Stimulated activated CD8-positive, alpha-beta memory T cell treated with anti-CD3 and anti-CD28 coated beads, Interleukin-12 subunit alpha, Interleukin-12 subunit beta, amount 100 ng/mL, for 24 hours (primary cell): ENCODE measurements at regions not wholly inside any gene's neighbourhood (a gene's known extent, or its start where the extent isn't known, plus 50 kb on each side); places are given as distances from the start of the nearest gene placed in this dataset.

Experiments
- DNase-seq: peaks from one replicate; pipeline ENCODE4 v3.0.0-alpha.2; 2020; ENCODE audit errors: extremely low read depth

- no peak for DNase-seq
Observed at GRCh38 chr2:153196378-153197058, 282.0 kb downstream of the RPRM start.

GRCh38 chr2:153195342-153195741 lies 283.2 kb downstream of the RPRM start:
- no peak for DNase-seq

DNA sequence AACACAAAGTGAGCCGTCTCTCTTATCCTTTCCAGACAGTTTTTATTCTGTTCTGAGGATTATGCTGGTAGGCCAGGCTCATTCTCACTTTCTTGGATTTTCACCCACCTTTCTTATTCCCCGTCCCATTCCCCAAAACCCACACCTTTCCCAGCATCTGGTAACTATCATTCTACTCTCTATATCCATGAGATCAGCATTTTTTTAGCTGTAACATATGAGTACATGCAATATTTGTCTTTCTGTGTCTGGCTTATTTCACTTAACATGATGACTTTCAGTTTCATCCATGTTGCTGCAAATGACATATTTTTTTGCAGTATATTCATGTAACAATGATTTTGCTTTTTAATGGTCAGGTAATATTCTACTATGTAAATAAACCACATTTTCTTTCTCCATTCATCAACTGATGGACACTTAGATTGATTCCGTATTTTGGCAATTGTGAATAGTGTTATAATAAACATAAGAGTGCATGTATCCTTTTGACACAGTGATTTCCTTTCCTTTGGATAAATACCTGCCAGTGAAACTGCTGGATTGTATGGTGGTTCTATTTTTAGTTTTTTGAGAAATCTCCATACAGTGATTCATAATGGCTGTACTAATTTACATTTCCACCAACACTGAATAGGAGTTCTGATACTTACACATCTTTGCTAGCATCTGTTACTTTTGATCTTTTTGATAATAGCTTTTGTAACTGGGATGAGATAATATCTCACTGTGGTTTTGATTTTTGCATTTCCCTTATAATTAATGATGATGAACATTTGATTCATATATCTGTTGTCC lies 289.3 kb downstream of the RPRM start:
- DNase-seq: no peak

GRCh38 chr2:153179808-153180207 lies 298.8 kb downstream of the RPRM start:
- DNase-seq: no peak

DNA sequence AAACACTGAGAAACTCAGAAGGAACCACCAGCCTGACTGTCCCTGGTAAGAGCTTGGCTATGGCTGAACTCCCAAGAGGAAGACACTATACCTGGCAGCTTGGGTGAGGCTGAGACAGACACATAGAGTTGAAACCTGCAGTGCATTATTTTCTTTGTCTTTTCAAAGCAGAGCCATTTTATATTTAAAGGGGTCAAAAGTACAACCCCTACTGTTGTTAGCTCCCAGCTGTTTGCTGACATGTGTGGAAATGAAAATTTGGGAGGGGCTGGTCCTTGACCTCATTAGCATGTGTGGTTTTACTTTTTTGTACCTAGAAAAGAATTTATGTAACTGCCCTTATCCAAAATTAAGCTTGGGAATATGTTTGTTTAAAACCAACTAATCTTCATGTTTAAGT lies 309.0 kb downstream of the RPRM start:
- DNase-seq: no peak

DNA sequence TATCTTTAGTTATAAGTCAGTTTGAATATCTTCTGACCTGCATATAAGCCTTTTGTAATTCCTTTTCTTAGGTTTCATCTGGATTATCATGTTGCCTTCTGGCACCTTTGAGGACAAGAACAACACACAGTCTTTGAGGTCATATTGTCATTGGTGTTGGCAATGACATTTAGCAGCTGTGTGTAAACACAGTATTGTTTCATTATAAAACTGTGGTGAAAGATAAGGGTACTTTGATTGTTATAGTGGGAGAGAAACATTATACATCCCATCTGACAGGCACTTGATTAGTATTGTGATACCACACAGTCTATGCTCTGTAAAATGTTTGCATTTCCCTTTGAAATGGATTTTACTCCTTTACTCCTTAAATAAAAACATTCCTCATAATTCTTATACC lies 313.5 kb downstream of the RPRM start:
- no peak for DNase-seq

DNA sequence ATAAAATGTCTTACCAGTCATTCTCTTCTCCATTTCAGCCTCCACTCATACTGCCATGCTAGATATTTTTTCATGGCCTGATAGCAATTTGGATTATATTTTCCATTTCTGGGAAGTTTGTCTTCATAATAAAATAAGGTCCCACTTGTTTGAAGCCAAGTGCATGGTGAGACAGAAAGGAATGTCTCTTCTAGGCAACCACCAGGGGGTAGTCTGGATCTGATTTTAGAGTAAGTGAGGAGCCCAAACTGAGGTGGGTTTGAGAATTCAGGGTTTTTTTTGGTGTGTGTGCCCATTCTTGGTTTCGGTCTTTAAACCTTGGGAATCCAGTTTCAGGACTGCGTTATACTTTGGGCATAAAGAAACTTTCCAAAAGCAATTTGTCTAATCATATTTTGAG lies 315.5 kb downstream of the RPRM start:
- no peak for DNase-seq

- DNase-seq: no peak
Observed at GRCh38 chr2:153156743-153157142, 321.8 kb downstream of the RPRM start.

DNA sequence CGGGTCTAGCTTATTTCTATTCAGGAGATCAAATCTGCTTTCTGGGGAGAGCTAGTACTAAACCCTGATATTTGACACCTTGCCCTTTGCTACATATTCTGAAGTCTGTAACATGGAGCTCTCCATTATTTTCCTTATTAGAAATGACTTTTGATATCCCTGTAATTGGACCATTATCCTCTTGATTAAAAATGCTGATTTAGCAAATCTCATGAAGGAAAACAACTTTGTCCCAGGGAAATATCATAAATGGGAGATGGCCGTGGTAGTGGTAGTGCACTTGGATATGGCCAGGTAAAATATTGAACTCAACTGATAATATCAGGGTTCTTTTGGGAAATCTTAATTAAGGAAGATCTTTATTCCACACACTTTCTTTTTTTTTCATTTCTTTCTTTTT lies 326.5 kb downstream of the RPRM start:
- no peak for DNase-seq

DNA sequence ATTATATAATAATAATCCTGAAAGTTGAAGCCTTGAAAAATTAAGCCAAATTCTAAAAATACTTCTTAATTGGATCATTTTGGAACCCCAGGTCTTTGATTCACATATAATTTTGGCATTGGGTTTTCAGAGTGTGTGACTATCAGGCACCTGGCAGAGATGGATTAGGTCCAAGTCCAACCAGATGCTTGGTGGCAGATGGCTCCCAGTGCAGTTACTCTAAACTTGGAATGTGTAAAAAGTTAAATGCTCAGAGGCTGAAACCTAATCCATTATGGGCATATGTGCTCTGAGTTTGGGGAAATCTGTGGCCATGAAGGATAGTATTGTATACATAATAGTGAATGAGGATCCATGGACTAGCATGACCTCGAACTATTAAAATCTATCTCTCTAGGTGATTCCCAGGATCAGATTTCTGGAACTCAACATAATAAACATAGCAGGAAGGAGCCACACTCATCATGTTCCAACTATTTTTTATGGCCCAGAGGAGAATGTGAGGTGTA lies 333.0 kb downstream of the RPRM start:
- DNase-seq: no peak

DNA sequence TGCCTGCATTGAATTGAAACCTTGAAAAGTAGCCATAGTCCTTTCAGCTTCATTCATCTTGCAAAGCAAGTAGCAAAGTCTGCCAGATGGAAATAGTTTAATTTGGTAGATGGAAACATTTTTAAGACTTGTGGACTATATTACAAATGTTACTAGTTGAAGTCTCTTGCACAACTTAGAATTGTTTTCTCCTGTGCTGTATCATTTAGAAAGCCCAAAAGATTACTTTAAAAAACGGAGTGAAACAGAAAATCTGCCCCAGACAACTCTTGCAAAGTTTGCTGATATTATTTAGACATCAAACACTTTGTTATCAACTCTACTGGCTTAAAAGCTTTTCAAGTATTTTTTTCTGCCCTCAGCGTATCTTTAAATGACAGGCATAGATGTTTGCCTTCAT lies 335.0 kb downstream of the RPRM start:
- no peak for DNase-seq

DNA sequence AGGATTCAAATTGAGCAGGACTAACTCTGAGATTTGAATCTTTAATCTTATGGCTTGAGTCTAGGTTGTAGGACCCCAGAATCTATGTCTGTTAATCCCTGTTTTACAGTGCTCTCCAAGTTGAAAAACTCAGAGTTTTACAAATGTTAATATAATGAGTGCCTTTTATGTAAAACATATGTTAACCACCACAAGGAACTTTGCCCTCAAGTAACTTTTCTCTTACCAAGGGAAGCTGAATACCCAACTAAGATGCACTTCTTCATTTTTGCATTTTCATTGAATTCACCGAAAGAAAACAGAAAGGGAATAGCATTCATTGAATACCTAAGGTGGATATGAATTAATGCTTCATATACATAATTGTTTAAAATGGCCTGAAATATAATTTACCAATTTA lies 338.1 kb downstream of the RPRM start:
- DNase-seq: no peak

DNA sequence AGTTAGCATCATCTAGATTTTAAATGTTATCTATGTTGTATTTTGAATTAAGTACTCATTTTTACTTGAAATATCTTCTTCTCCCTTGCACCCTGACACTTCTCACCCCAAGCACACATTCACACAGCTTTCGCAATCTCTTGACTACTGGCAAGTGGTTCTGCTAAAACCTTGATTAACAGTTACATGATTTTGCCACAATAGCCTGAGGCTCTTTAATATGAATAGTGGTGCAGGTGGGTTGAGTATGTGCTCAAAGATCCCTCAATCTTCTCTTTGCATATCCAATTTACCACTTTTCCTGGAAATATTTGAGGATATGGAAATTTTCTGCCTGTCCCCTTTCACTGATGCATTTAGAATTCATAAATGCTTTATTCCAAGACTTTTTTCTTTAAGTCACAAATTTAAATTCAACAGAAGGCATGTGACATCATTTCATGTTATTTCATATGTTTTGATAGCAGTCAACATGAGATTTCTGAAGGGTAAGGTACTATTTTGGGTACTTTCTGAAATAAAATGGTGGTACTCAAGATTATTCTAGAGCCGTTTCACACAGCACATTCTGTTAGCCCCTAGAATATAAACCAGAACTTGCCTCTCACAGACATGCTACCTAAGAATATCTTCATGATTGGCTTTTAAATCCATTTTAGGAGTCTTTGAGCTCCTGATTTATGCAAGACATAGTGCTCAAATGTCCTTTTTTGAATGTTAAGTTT lies 339.7 kb downstream of the RPRM start:
- no peak for DNase-seq

DNA sequence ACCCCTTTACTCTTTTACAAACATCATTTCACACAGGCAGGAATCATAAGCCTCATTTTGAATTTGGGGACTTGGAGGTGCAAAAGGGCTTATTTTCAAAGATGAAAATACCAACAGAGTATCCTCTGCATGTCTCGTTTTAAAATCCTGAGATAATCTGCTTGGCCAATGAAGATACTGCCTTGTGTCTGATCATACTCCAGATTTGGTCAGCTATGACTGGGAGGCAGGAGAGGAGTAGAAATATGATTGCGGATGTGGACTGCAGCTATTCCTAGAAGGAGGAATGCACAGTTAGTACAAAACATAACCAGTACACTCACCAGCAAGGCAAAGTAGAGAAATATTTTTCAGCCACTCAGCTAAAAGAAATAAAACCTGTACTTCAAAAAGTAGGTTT lies 342.3 kb downstream of the RPRM start:
- no peak for DNase-seq

DNA sequence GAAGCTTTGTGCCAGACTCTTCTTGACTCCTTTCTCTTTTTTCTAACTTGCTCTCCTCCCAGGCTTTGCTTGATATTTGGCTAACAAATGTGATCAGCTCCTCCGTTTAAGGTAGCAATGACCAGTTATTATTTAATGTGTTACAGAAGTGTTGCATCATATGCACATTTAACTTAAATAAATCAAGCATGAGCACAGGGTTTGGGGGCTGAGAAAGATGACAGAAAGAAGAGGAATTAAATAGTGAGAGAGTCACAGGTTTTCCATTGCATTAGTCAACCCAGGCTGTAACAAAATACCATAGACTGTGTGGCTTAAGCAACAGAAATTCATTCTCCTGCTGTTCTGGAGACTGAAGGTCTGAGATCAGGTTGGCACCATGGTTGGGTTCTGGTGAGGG lies 343.8 kb downstream of the RPRM start:
- no peak for DNase-seq

GRCh38 chr2:153133716-153134115 lies 344.8 kb downstream of the RPRM start:
- no peak for DNase-seq

DNA sequence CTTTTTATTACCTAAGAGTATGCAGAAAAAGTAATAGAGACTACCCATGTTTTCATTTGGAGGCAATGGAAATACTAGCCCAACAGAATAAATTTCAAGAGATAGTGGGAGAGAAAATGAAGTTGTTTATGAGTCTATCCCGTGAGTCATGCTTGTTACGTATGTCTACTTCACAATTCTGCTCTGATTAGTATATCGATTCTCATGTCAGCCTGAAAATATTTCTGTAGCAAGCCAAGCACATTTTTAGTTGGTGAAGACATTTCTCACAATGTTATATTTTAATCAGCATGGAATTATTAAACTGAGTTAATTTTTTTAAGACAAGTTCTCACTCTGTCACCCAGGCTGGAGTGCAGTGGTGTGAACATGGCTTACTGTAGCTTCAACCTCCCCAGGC lies 346.1 kb downstream of the RPRM start:
- no peak for DNase-seq

DNA sequence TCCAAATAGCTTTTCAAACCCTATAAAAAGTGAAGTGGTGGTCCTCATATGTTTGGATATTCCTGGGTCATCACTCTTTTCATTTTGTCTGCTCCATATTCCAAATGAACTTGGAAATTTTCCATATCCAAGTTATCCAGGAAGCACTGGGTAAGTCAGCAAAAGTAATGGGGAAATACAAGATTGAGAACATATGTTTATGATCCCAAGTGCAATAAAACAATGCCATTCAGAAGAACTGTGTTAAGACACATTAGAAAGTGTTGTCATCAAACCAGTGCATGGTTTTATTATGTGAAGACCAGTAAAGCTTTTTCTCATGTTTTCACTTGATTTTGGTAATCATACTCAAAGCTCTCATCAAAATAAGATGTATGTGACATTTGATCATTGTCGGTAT lies 363.4 kb downstream of the RPRM start:
- DNase-seq: no peak

- no peak for DNase-seq
Observed at GRCh38 chr2:153110486-153110885, 368.1 kb downstream of the RPRM start.

GRCh38 chr2:153109793-153110192 lies 368.8 kb downstream of the RPRM start:
- no peak for DNase-seq

- DNase-seq: no peak
Observed at GRCh38 chr2:153106802-153107477, 371.6 kb downstream of the RPRM start.
